Endothelial cell of umbilical vein (primary cell): ENCODE measurements at regions not wholly inside any gene's neighbourhood (a gene's known extent, or its start where the extent isn't known, plus 50 kb on each side); places are given as distances from the start of the nearest gene placed in this dataset.

Source experiments
- BruUV-seq: library from RNA; stranded (reverse); fragments of 400-500 nt; replicated peaks from 2 replicates; lab custom pipeline; 2021; lab: Mats Ljungman, UMichigan
- CTCF ChIA-PET: fragments of 300-600, 350-600 bp; sonication (Branson Sonifier 250); formaldehyde crosslinking; loops from one replicate; lab custom pipeline; 2021; ENCODE audit warnings: antibody characterized with exemption, inconsistent platforms; lab: Charles Lee
- POLR2A ChIA-PET: fragments of 300-600, 350-600 bp; sonication (Branson Sonifier 250); formaldehyde crosslinking; loops from one replicate; lab custom pipeline; 2021; ENCODE audit warnings: antibody characterized with exemption, inconsistent platforms; lab: Charles Lee
- DNase-seq: peaks from one replicate; pipeline ENCODE4 v3.0.0-alpha.2; 2011; ENCODE audit warnings: low read depth, low spot score
- FAIRE-seq: peaks from 2 replicates; lab custom pipeline; 2011; peaks lifted over from hg19 to GRCh38; lab: Jason Lieb, UNC
- H2AFZ ChIP-seq: 2 replicates; pipeline ENCODE4 v1.6.0; 2012; ENCODE audit warnings: low read depth, low read length, control low read depth, inconsistent platforms
- H3K27ac ChIP-seq: 2 replicates; pipeline ENCODE4 v1.5.1; 2011; ENCODE audit warnings: low read depth, mild to moderate bottlenecking, control low read depth, low read length, moderate library complexity; ENCODE audit not compliant: insufficient read depth
- H3K27me3 ChIP-seq, 2 experiments: 2 replicates each; pipeline versions ENCODE4 v1.6.0 to v1.6.1; 2011; ENCODE audit warnings: low read length in 2 of 2, mixed read lengths in 1 of 2; ENCODE audit not compliant: control insufficient read depth in 2 of 2, insufficient read depth in 2 of 2
- H3K36me3 ChIP-seq, 2 experiments: 2 replicates in 1 of 2; 3 replicates in 1 of 2; pipeline ENCODE4 v1.5.1; 2011; ENCODE audit warnings: low read length in 2 of 2, mild to moderate bottlenecking in 1 of 2, moderate library complexity in 1 of 2; ENCODE audit not compliant: control insufficient read depth in 2 of 2, insufficient read depth in 2 of 2; ENCODE audit errors: extremely low read depth in 1 of 2
- H3K4me1 ChIP-seq: 3 replicates; pipeline ENCODE4 v1.5.1; 2011; ENCODE audit warnings: mild to moderate bottlenecking, low read length; ENCODE audit not compliant: control insufficient read depth, insufficient read depth; ENCODE audit errors: extremely low read depth
- H3K4me2 ChIP-seq: 2 replicates; pipeline ENCODE4 v1.6.1; 2011; ENCODE audit warnings: low read length, control low read depth, mixed read lengths; ENCODE audit not compliant: insufficient read depth
- H3K4me3 ChIP-seq, 3 experiments: fragments of 200-600 bp in 1 of 3; sonication (generic), shearing (Covaris generic) in 1 of 3; replicated peaks in 1 of 3; 2 replicates each; pipeline ENCODE4 v1.5.1; 2011 to 2016; ENCODE audit warnings: control low read depth in 3 of 3, low read length in 3 of 3, mild to moderate bottlenecking in 2 of 3, inconsistent platforms in 1 of 3, low read depth in 1 of 3, moderate library complexity in 1 of 3; ENCODE audit not compliant: insufficient read depth in 1 of 3
- H3K79me2 ChIP-seq: 2 replicates; pipeline ENCODE4 v1.6.0; 2012; ENCODE audit warnings: low read length, inconsistent platforms; ENCODE audit not compliant: control insufficient read depth, insufficient read depth
- H3K9ac ChIP-seq: replicated peaks from 2 replicates; pipeline ENCODE3; 2011; ENCODE audit warnings: low read length, control low read depth; ENCODE audit not compliant: insufficient read depth; ENCODE audit errors: extremely low read depth
- H3K9me1 ChIP-seq: replicated peaks from 3 replicates; pipeline ENCODE4 v1.6.0; 2011; ENCODE audit warnings: mild to moderate bottlenecking, low read length; ENCODE audit not compliant: control insufficient read depth, insufficient read depth; ENCODE audit errors: extremely low read depth
- H3K9me3 ChIP-seq: replicated peaks from 2 replicates; pipeline ENCODE4 v1.5.1; 2012; ENCODE audit warnings: low read length, inconsistent platforms; ENCODE audit not compliant: control insufficient read depth, insufficient read depth
- H4K20me1 ChIP-seq: replicated peaks from 2 replicates; pipeline ENCODE3; 2011; ENCODE audit warnings: mild to moderate bottlenecking, low read length; ENCODE audit not compliant: control insufficient read depth, insufficient read depth; ENCODE audit errors: extremely low read depth
- EZH2 ChIP-seq: IDR thresholded peaks from 2 replicates; pipeline ENCODE4 v1.6.1; 2012; ENCODE audit warnings: borderline replicate concordance, low read depth, mild to moderate bottlenecking, moderate library complexity, low read length, inconsistent platforms; ENCODE audit not compliant: severe bottlenecking
- FOS ChIP-seq: IDR thresholded peaks from 2 replicates; pipeline ENCODE4 v1.6.1; 2011; ENCODE audit warnings: mild to moderate bottlenecking, low read length, moderate library complexity, borderline replicate concordance; ENCODE audit not compliant: insufficient read depth
- GATA2 ChIP-seq: IDR thresholded peaks from 2 replicates; pipeline ENCODE4 v1.7.0; 2011; ENCODE audit warnings: low read depth, mild to moderate bottlenecking, moderate library complexity, mixed read lengths, low read length; ENCODE audit not compliant: insufficient read length, insufficient read depth
- JUN ChIP-seq: IDR thresholded peaks from 2 replicates; pipeline ENCODE4 v1.6.1; 2011; ENCODE audit warnings: borderline replicate concordance, low read depth; ENCODE audit not compliant: insufficient read length, insufficient read depth
- MYC ChIP-seq: IDR thresholded peaks from one replicate; pipeline ENCODE4 v1.6.1; 2011; ENCODE audit warnings: mild to moderate bottlenecking, low read depth, low read length
- POLR2A ChIP-seq: IDR thresholded peaks from 2 replicates; pipeline ENCODE4 v1.6.1; 2012; ENCODE audit warnings: low read depth, mild to moderate bottlenecking, control low read depth, low read length
- POLR2AphosphoS5 ChIP-seq: IDR thresholded peaks from 2 replicates; pipeline ENCODE4 v1.6.1; 2012; ENCODE audit warnings: low read depth, mild to moderate bottlenecking, control low read depth, low read length, moderate library complexity; ENCODE audit not compliant: insufficient read depth
- dilution Hi-C: fragments of 300-500 bp; cut with MboI; formaldehyde crosslinking; loops from one replicate; pipeline ENCODE4 v1.15.0; 2019; ENCODE audit warnings: low sequenced_read_pairs; ENCODE audit not compliant: extremely low pct_ligation_motif_present
- intact Hi-C: fragments of 100-400 bp; cut with micrococcal nuclease; formaldehyde crosslinking; loops from one replicate; pipeline ENCODE4 v1.10.0; 2022
- TF ChIP-seq, protein P1 (sequence below): IDR thresholded peaks from 2 replicates; pipeline ENCODE4 v1.6.1; 2011; ENCODE audit not compliant: insufficient read depth, insufficient read length
- TF ChIP-seq, protein P2 (sequence below), 2 donors: IDR thresholded peaks; 1 replicate in 1 of 2; 2 replicates in 1 of 2; pipeline ENCODE4 v1.5.1; 2011; ENCODE audit warnings: low read length in 2 of 2, mild to moderate bottlenecking in 2 of 2, moderate library complexity in 2 of 2, control low read depth in 1 of 2, inconsistent platforms in 1 of 2, low read depth in 1 of 2; ENCODE audit not compliant: insufficient read depth in 1 of 2; ENCODE audit errors: extremely low read depth in 1 of 2

DNA sequence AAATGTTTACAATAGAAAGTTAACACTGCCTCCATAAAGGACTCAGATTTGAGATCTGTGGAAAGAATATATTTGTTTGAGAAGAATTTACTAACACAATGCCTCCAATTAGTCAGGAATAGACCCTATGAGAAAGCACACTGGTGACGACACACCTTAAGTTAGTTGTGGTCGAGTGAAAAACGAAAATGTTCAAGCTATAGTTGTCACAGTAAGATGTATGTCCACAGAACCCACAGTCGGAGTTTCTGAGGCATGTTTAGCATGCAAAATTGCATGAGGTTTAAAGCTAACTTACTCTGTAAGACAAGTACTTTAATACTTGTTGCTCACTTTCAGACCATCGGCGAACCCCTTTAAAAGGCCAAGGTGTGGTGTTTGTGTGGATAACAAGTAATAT is 69.9 kb upstream of the SIPA1L2 start:
- intact Hi-C loops = no loop called here

More for the DNA sequence above, 69.9 kb upstream of the SIPA1L2 start:
- TF ChIP-seq GATA2 = no peak
- no peak for TF ChIP-seq POLR2A
- no peak for TF ChIP-seq POLR2AphosphoS5
- TF ChIP-seq, protein P1, sequence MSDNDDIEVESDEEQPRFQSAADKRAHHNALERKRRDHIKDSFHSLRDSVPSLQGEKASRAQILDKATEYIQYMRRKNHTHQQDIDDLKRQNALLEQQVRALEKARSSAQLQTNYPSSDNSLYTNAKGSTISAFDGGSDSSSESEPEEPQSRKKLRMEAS = no peak
- no peak for TF ChIP-seq FOS
- TF ChIP-seq, protein P2, sequence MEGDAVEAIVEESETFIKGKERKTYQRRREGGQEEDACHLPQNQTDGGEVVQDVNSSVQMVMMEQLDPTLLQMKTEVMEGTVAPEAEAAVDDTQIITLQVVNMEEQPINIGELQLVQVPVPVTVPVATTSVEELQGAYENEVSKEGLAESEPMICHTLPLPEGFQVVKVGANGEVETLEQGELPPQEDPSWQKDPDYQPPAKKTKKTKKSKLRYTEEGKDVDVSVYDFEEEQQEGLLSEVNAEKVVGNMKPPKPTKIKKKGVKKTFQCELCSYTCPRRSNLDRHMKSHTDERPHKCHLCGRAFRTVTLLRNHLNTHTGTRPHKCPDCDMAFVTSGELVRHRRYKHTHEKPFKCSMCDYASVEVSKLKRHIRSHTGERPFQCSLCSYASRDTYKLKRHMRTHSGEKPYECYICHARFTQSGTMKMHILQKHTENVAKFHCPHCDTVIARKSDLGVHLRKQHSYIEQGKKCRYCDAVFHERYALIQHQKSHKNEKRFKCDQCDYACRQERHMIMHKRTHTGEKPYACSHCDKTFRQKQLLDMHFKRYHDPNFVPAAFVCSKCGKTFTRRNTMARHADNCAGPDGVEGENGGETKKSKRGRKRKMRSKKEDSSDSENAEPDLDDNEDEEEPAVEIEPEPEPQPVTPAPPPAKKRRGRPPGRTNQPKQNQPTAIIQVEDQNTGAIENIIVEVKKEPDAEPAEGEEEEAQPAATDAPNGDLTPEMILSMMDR (IDR thresholded peaks at IDR 0.05; ENCODE audit: extremely low read depth in 1 of 2, insufficient read depth in 1 of 2, low read depth in 1 of 2, low read length in 2 of 2) = no peak
- no peak for TF ChIP-seq JUN
- TF ChIP-seq EZH2 = no peak
- TF ChIP-seq MYC = no peak
- H3K79me2 ChIP-seq = no peaks in the 10 kb centered on the region
- DNase-seq (no peak), FAIRE-seq (no peak)
- H3K27me3 ChIP-seq = no peaks in the 10 kb centered on the region
- no peak overlapping the region for H3K27ac ChIP-seq
- dilution Hi-C loops = no loop called here
- BruUV-seq = no TSS peak
- no peak overlapping the region for H2AFZ ChIP-seq
- no peaks in the 10 kb centered on the region for H3K36me3 ChIP-seq
- ChIA-PET POLR2A (no interaction called here), CTCF (no interaction called here)
- no peaks in the 10 kb centered on the region for H3K9me1 ChIP-seq
- no peaks in the 10 kb centered on the region for H4K20me1 ChIP-seq
- H3K9me3 ChIP-seq = no peaks in the 10 kb centered on the region
- no peak overlapping the region for H3K4me3 ChIP-seq
- no peak overlapping the region for H3K9ac ChIP-seq
- no peak overlapping the region for H3K4me2 ChIP-seq
- H3K4me1 ChIP-seq = peaks cover 8% of the 10 kb centered on the region
